Progenitor cell of endocrine pancreas (in vitro differentiated cells): ENCODE measurements at regions not wholly inside any gene's neighbourhood (a gene's known extent, or its start where the extent isn't known, plus 50 kb on each side); places are given as distances from the start of the nearest gene placed in this dataset.

Source experiments
- DNase-seq: peaks from one replicate; pipeline ENCODE4 v3.0.0; 2021; ENCODE audit warnings: low spot score; ENCODE audit not compliant: unreplicated experiment
- H3K27ac Mint-ChIP-seq: 2 replicates; pipeline ENCODE4 v1.8.0; 2021; ENCODE audit warnings: mild to moderate bottlenecking, moderate library complexity, mixed read lengths
- H3K27me3 Mint-ChIP-seq: 2 replicates; pipeline ENCODE4 v1.8.0; 2021; ENCODE audit warnings: mixed read lengths
- H3K36me3 Mint-ChIP-seq: 2 replicates; pipeline ENCODE4 v1.8.0; 2022; ENCODE audit warnings: mixed read lengths; ENCODE audit not compliant: insufficient read depth
- H3K4me1 Mint-ChIP-seq: 2 replicates; pipeline ENCODE4 v1.8.0; 2021; ENCODE audit warnings: low read depth, mixed read lengths
- H3K4me3 Mint-ChIP-seq: 2 replicates; pipeline ENCODE4 v1.8.0; 2021; ENCODE audit warnings: low read depth, mild to moderate bottlenecking, moderate library complexity, mixed read lengths
- H3K9me3 Mint-ChIP-seq: 2 replicates; pipeline ENCODE4 v1.8.0; 2021; ENCODE audit warnings: low read depth, mixed read lengths
- CTCF ChIP-seq: fragments of 200-600 bp; sonication (generic); IDR thresholded peaks from one replicate; pipeline ENCODE4 v1.5.0; 2021; ENCODE audit warnings: antibody characterized with exemption, mild to moderate bottlenecking; ENCODE audit not compliant: unreplicated experiment

DNA sequence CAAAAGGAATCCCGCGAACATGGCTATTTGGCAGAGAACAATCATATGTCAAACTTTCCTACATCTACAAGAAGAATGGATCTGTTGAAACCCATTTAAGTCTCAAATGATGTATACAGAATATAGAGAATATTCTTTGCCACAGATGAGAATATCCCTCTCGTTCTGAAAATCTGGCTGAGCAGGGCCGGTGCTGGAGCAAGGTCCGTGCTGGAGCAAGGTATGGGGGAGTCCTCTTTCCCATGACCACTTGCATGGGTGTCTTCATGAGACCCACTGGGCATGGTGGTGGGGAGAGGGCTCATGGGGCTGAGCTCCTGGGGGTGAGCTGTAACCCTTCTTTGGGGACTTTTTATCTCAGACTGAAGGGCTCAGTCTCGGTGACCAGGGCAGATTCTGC is 440.9 kb downstream of the SOX9 start:
- Mint-ChIP-seq H3K4me3 (no peak overlapping the region), H3K27me3 (peaks cover 2% of the 10 kb centered on the region), H3K36me3 (peaks cover 3% of the 10 kb centered on the region), H3K27ac (peak overlapping the region; percentile 13), H3K9me3 (no peaks in the 10 kb centered on the region), H3K4me1 (peaks cover 31% of the 10 kb centered on the region)
- no peak for DNase-seq
- TF ChIP-seq CTCF: no peak

- H3K9me3 Mint-ChIP-seq: no peaks in the 10 kb centered on the region
- peaks cover 4% of the 10 kb centered on the region for H3K36me3 Mint-ChIP-seq
- H3K27me3 Mint-ChIP-seq: peaks cover 2% of the 10 kb centered on the region
- peak overlapping the region; percentile 41 for H3K27ac Mint-ChIP-seq
- no peak for DNase-seq
- peaks cover 41% of the 10 kb centered on the region for H3K4me1 Mint-ChIP-seq
- no peak overlapping the region for H3K4me3 Mint-ChIP-seq
- TF ChIP-seq CTCF: no peak
Measured at GRCh38 chr17:72562615-72563188, 441.9 kb downstream of the SOX9 start.

- Mint-ChIP-seq H3K9me3 (no peaks in the 10 kb centered on the region), H3K4me1 (peaks cover 49% of the 10 kb centered on the region), H3K4me3 (no peak overlapping the region), H3K27me3 (no peaks in the 10 kb centered on the region), H3K27ac (no peak overlapping the region), H3K36me3 (peaks cover 4% of the 10 kb centered on the region)
- TF ChIP-seq CTCF: no peak
- no peak for DNase-seq
Measured at GRCh38 chr17:72563952-72564351, 443.1 kb downstream of the SOX9 start.

GRCh38 chr17:72565006-72565405 is 444.2 kb downstream of the SOX9 start:
- Mint-ChIP-seq H3K4me3 (no peak overlapping the region), H3K9me3 (no peaks in the 10 kb centered on the region), H3K36me3 (peaks cover 4% of the 10 kb centered on the region), H3K4me1 (peaks cover 53% of the 10 kb centered on the region), H3K27me3 (no peaks in the 10 kb centered on the region), H3K27ac (no peak overlapping the region)
- TF ChIP-seq CTCF: no peak
- no peak for DNase-seq

- Mint-ChIP-seq H3K9me3 (no peaks in the 10 kb centered on the region), H3K36me3 (peaks cover 4% of the 10 kb centered on the region), H3K4me1 (peaks cover 53% of the 10 kb centered on the region), H3K4me3 (no peak overlapping the region), H3K27me3 (no peaks in the 10 kb centered on the region), H3K27ac (no peak overlapping the region)
- no peak for TF ChIP-seq CTCF
- DNase-seq: no peak
Measured at GRCh38 chr17:72565758-72566157, 444.9 kb downstream of the SOX9 start.
